Lower leg skin (tissue), 3 donors: ENCODE measurements at regions not wholly inside any gene's neighbourhood (a gene's known extent, or its start where the extent isn't known, plus 50 kb on each side); places are given as distances from the start of the nearest gene placed in this dataset.

Source experiments
- CTCF ChIP-seq, 3 donors: fragments of 450-650 bp; IDR thresholded peaks; one replicate each; pipeline ENCODE4 v1.5.1; 2016; ENCODE audit warnings: antibody characterized with exemption in 3 of 3, mild to moderate bottlenecking in 3 of 3, moderate library complexity in 2 of 3
- POLR2A ChIP-seq, 2 donors: fragments of 450-650 bp; IDR thresholded peaks; one replicate each; pipeline ENCODE4 v1.6.1; 2016 to 2017; ENCODE audit warnings: antibody characterized with exemption in 2 of 2, mild to moderate bottlenecking in 1 of 2, moderate library complexity in 1 of 2

GRCh38 chr10:2831509-2831908, 235.8 kb upstream of the PFKP start:
- no peak for TF ChIP-seq POLR2A (IDR thresholded peaks at IDR 0.05)
- TF ChIP-seq CTCF (IDR thresholded peaks at IDR 0.05): no peak
